K562 (cell line): ENCODE measurements at regions not wholly inside any gene's neighbourhood (a gene's known extent, or its start where the extent isn't known, plus 50 kb on each side); places are given as distances from the start of the nearest gene placed in this dataset.

ENCODE experiments used
- ATAC-seq: fragments of 200-7000 bp; cut with Tn5 transposase; 3 replicates; pipeline ENCODE4 v1.9.1; 2020; ENCODE audit warnings: moderate library complexity
- BruUV-seq: library from RNA; stranded (reverse); fragments of 400-500 nt; replicated peaks from 2 replicates; lab custom pipeline; 2021; lab: Mats Ljungman, UMichigan
- CTCF ChIA-PET: fragments of 300-600 bp; formaldehyde crosslinking; extraction: SDS; loops from one replicate; lab custom pipeline; 2021; ENCODE audit warnings: low intra/inter-chr PET ratio; lab: Yijun Ruan, JAX
- POLR2A ChIA-PET: fragments of 300-600, 350-650 bp; sonication (Branson Sonifier 250); formaldehyde crosslinking; extraction: SDS; loops from one replicate; lab custom pipeline; 2021; ENCODE audit warnings: antibody characterized with exemption, inconsistent platforms; lab: Yijun Ruan, JAX
- DNase-seq, 4 experiments: peaks; one replicate each; pipeline versions ENCODE4 v3.0.0 to v3.0.0-alpha.2; 2011 to 2018; ENCODE audit warnings: low spot score in 3 of 4, mixed read lengths in 3 of 4; ENCODE audit errors: extremely low read depth in 1 of 4
- FAIRE-seq: peaks from 2 replicates; lab custom pipeline; 2011; peaks lifted over from hg19 to GRCh38; lab: Jason Lieb, UNC
- H2AFZ ChIP-seq: 2 replicates; pipeline ENCODE4 v1.6.0; 2011; ENCODE audit warnings: low read depth, low read length, control low read depth, inconsistent platforms
- H3K27ac ChIP-seq: fragments of 200-600 bp; 3 replicates; pipeline ENCODE4 v1.8.0; 2011; ENCODE audit warnings: low read depth, mild to moderate bottlenecking, control low read depth, inconsistent platforms, low read length, moderate library complexity, mixed read lengths; ENCODE audit errors: extremely low read depth
- H3K27me3 ChIP-seq, 2 experiments: fragments of 300-600 bp in 1 of 2; 2 replicates in 1 of 2; 3 replicates in 1 of 2; pipeline versions ENCODE4 v1.6.0 to v1.8.0; 2011; ENCODE audit warnings: inconsistent platforms in 2 of 2, low read length in 2 of 2, mild to moderate bottlenecking in 1 of 2, mixed read lengths in 1 of 2, moderate library complexity in 1 of 2; ENCODE audit not compliant: control insufficient read depth in 2 of 2, insufficient read depth in 2 of 2
- H3K36me3 ChIP-seq: fragments of 300-600 bp; 3 replicates; pipeline ENCODE4 v1.8.0; 2011; ENCODE audit warnings: mild to moderate bottlenecking, low read length, inconsistent platforms; ENCODE audit not compliant: control insufficient read depth, insufficient read depth
- H3K4me1 ChIP-seq, 2 experiments: fragments of 200-600 bp in 1 of 2; replicated peaks in 1 of 2; 2 replicates in 1 of 2; 3 replicates in 1 of 2; pipeline versions ENCODE4 v1.5.1 to v1.8.0; 2011; ENCODE audit warnings: inconsistent platforms in 2 of 2, low read length in 2 of 2, mild to moderate bottlenecking in 1 of 2, mixed read lengths in 1 of 2, moderate library complexity in 1 of 2; ENCODE audit not compliant: control insufficient read depth in 2 of 2, insufficient read depth in 2 of 2
- H3K4me2 ChIP-seq: 2 replicates; pipeline ENCODE4 v1.6.1; 2011; ENCODE audit warnings: low read length, control low read depth, inconsistent platforms, mixed read lengths; ENCODE audit not compliant: insufficient read depth
- H3K4me3 ChIP-seq: fragments of 200-600 bp; sonication (generic), shearing (Covaris generic); 2 replicates; pipeline ENCODE4 v1.5.1; 2016; ENCODE audit warnings: control low read depth, inconsistent platforms
- H3K79me2 ChIP-seq: fragments of 200-600 bp; 3 replicates; pipeline ENCODE4 v1.8.0; 2011; ENCODE audit warnings: low read length, inconsistent platforms; ENCODE audit not compliant: control insufficient read depth, insufficient read depth
- H3K9ac ChIP-seq, 2 experiments: 2 replicates each; pipeline versions ENCODE4 v1.6.0 to v1.6.1; 2011; ENCODE audit warnings: low read depth in 2 of 2, low read length in 2 of 2, control low read depth in 1 of 2, inconsistent platforms in 1 of 2, mild to moderate bottlenecking in 1 of 2, mixed read lengths in 1 of 2; ENCODE audit not compliant: insufficient read depth in 1 of 2
- H3K9me1 ChIP-seq: one replicate; pipeline ENCODE4 v1.6.0; 2011; ENCODE audit warnings: inconsistent platforms, mild to moderate bottlenecking, low read length, moderate library complexity; ENCODE audit not compliant: control insufficient read depth, insufficient read depth
- H3K9me3 ChIP-seq: replicated peaks from 2 replicates; pipeline ENCODE4 v1.5.1; 2011; ENCODE audit warnings: low read depth, low read length, inconsistent platforms; ENCODE audit not compliant: control insufficient read depth, insufficient read depth
- H4K20me1 ChIP-seq: replicated peaks from 2 replicates; pipeline ENCODE4 v1.6.1; 2011; ENCODE audit warnings: low read length, inconsistent platforms, mixed read lengths; ENCODE audit not compliant: control insufficient read depth, insufficient read depth
- BCLAF1 ChIP-seq, 2 experiments: fragments of 450-650 bp in 1 of 2; IDR thresholded peaks; 2 replicates each; pipeline ENCODE4 v1.6.1; 2011 to 2017; ENCODE audit warnings: low read depth in 2 of 2, antibody characterized with exemption in 1 of 2, borderline replicate concordance in 1 of 2, low read length in 1 of 2, mild to moderate bottlenecking in 1 of 2, mixed read lengths in 1 of 2; ENCODE audit not compliant: control insufficient read depth in 1 of 2
- CBX3 ChIP-seq, 2 experiments: IDR thresholded peaks; 1 replicate in 1 of 2; 2 replicates in 1 of 2; pipeline ENCODE4 v1.6.1; 2012; ENCODE audit warnings: inconsistent platforms in 2 of 2, low read length in 2 of 2, borderline replicate concordance in 1 of 2, control low read depth in 1 of 2
- CCNT2 ChIP-seq: IDR thresholded peaks from 2 replicates; pipeline ENCODE4 v1.6.1; 2011; ENCODE audit warnings: borderline replicate concordance, low read depth, mild to moderate bottlenecking, moderate library complexity, mixed read lengths, low read length; ENCODE audit not compliant: insufficient read length; ENCODE audit errors: extremely low read depth
- DDX20 ChIP-seq: fragments of 450-650 bp; IDR thresholded peaks from 2 replicates; pipeline ENCODE4 v1.6.1; 2016; ENCODE audit warnings: missing genetic modification characterization, low read depth, mild to moderate bottlenecking, missing compliant biosample characterization, moderate library complexity
- HDGF ChIP-seq: fragments of 450-650 bp; IDR thresholded peaks from 2 replicates; pipeline ENCODE4 v1.6.1; 2016
- KAT2B ChIP-seq: IDR thresholded peaks from one replicate; pipeline ENCODE4 v1.6.1; 2012; ENCODE audit warnings: low read depth, mild to moderate bottlenecking, control low read depth, inconsistent platforms, low read length, moderate library complexity
- NFE2L1 ChIP-seq: fragments of 450-650 bp; IDR thresholded peaks from 2 replicates; pipeline ENCODE4 v1.6.1; 2016; ENCODE audit warnings: missing genetic modification characterization, low read depth, mild to moderate bottlenecking, missing compliant biosample characterization, moderate library complexity, borderline replicate concordance
- PBX2 ChIP-seq, 2 experiments: IDR thresholded peaks in 1 of 2; conservative IDR thresholded peaks in 1 of 2; 2 replicates each; pipeline ENCODE4 v1.6.1; 2016; ENCODE audit warnings: low read depth in 2 of 2, mild to moderate bottlenecking in 1 of 2, missing compliant biosample characterization in 1 of 2, missing genetic modification characterization in 1 of 2, moderate library complexity in 1 of 2
- PHB2 ChIP-seq: fragments of 450-650 bp; IDR thresholded peaks from 2 replicates; pipeline ENCODE4 v1.6.1; 2017; ENCODE audit warnings: low read depth
- SETDB1 ChIP-seq: IDR thresholded peaks from one replicate; pipeline ENCODE4 v1.6.1; 2012; ENCODE audit warnings: low read length, control low read depth, inconsistent platforms
- SRF ChIP-seq, 2 experiments: fragments of 250-450, 450-650 bp in 1 of 2; sonication (Bioruptor Pico) in 1 of 2; sonication (generic) in 1 of 2; formaldehyde crosslinking; IDR thresholded peaks; 2 replicates each; pipeline versions ENCODE4 v1.5.0 to v1.5.1; 2020 to 2022; ENCODE audit warnings: mild to moderate bottlenecking in 1 of 2, missing genetic modification reagents in 1 of 2
- TFE3 ChIP-seq: fragments of 450-650 bp; formaldehyde crosslinking; IDR thresholded peaks from 2 replicates; pipeline ENCODE4 v1.4.0; 2020; ENCODE audit warnings: mild to moderate bottlenecking, mixed read lengths
- WHSC1 ChIP-seq: IDR thresholded peaks from one replicate; pipeline ENCODE4 v1.6.1; 2012; ENCODE audit warnings: low read length, control low read depth, inconsistent platforms
- ZNF146 ChIP-seq: IDR thresholded peaks from one replicate; pipeline ENCODE4 v1.6.1; 2018; ENCODE audit warnings: missing compliant biosample characterization; ENCODE audit not compliant: unreplicated experiment
- ZNF184 ChIP-seq: sonication (generic); formaldehyde crosslinking; IDR thresholded peaks from 2 replicates; pipeline ENCODE4 v1.5.0; 2020; ENCODE audit warnings: missing genetic modification reagents
- ZNF780A ChIP-seq: fragments of 250-450 bp; sonication (Bioruptor Pico); IDR thresholded peaks from 2 replicates; pipeline ENCODE4 v1.5.0; 2021; ENCODE audit warnings: mild to moderate bottlenecking
- in situ Hi-C: fragments of 300-500 bp; cut with MboI; formaldehyde crosslinking; loops from 4 replicates; pipeline ENCODE4 v1.15.0; 2018; ENCODE audit warnings: inconsistent platforms, mixed read lengths
- intact Hi-C: fragments of 100-400 bp; cut with micrococcal nuclease; formaldehyde crosslinking; loops from 2 replicates; pipeline ENCODE4 v1.14.2; 2022

GRCh38 chr9:106356924-106357323 is 506.0 kb upstream of the ZNF462 start:
- no peak overlapping the region for H3K4me2 ChIP-seq
- no peak for ATAC-seq
- intact Hi-C loops (no loop called here), in situ Hi-C loops (no loop called here)
- H3K36me3 ChIP-seq: no peaks in the 10 kb centered on the region
- H3K9ac ChIP-seq: no peak overlapping the region
- no peak overlapping the region for H3K4me3 ChIP-seq
- POLR2A ChIA-PET: no interaction called here
- no peaks in the 10 kb centered on the region for H3K4me1 ChIP-seq
- no peaks in the 10 kb centered on the region for H4K20me1 ChIP-seq
- no TSS peak for BruUV-seq
- H3K27ac ChIP-seq: no peak overlapping the region
- no peaks in the 10 kb centered on the region for H3K79me2 ChIP-seq
- H3K9me3 ChIP-seq: no peaks in the 10 kb centered on the region
- no peak for DNase-seq
- no peak overlapping the region for H2AFZ ChIP-seq
- FAIRE-seq: no peak
- CTCF ChIA-PET: no interaction called here
- H3K27me3 ChIP-seq: no peaks in the 10 kb centered on the region
- H3K9me1 ChIP-seq: no peaks in the 10 kb centered on the region
- no peak for TF ChIP-seq SRF (CRISPR knock-in tag; IDR thresholded peaks at IDR 0.05)
- TF ChIP-seq DDX20 (tag): no peak
- no peak for TF ChIP-seq PBX2 (CRISPR knock-in tag; IDR thresholded peaks at IDR 0.05; ENCODE audit: low read depth)
- no peak for TF ChIP-seq PBX2 (tag; conservative IDR thresholded peaks at IDR 0.05; ENCODE audit: low read depth)
- TF ChIP-seq ZNF146 (CRISPR knock-in tag): no peak
- TF ChIP-seq ZNF184 (CRISPR knock-in tag): no peak
- no peak for TF ChIP-seq TFE3 (CRISPR knock-in tag)
- TF ChIP-seq ZNF780A: no peak
- no peak for TF ChIP-seq BCLAF1 (IDR thresholded peaks at IDR 0.05; ENCODE audit: borderline replicate concordance in 1 of 2, control insufficient read depth in 1 of 2, low read depth in 2 of 2, low read length in 1 of 2)
- TF ChIP-seq KAT2B: no peak
- TF ChIP-seq HDGF: no peak
- TF ChIP-seq PHB2: no peak
- no peak for TF ChIP-seq CBX3 (IDR thresholded peaks at IDR 0.05; ENCODE audit: borderline replicate concordance in 1 of 2, low read length in 2 of 2)
- TF ChIP-seq SETDB1: no peak
- TF ChIP-seq CCNT2: no peak
- no peak for TF ChIP-seq NFE2L1 (tag)
- no peak for TF ChIP-seq WHSC1
